Loucy (cell line): ENCODE measurements at regions not wholly inside any gene's neighbourhood (a gene's known extent, or its start where the extent isn't known, plus 50 kb on each side); places are given as distances from the start of the nearest gene placed in this dataset.

Experiments
- H2AFZ ChIP-seq: fragments of 200-600 bp; sonication (generic); 2 replicates; pipeline ENCODE4 v1.6.0; 2016; ENCODE audit warnings: antibody characterized with exemption, mild to moderate bottlenecking, low read length, moderate library complexity
- H3F3A ChIP-seq: fragments of 200-600 bp; 2 replicates; pipeline ENCODE4 v1.6.0; 2016; ENCODE audit warnings: antibody characterized with exemption, low read depth, mild to moderate bottlenecking
- H3K27me3 ChIP-seq: fragments of 200-600 bp; sonication (generic); 2 replicates; pipeline ENCODE4 v1.6.1; 2014; ENCODE audit warnings: low read length, mild to moderate bottlenecking; ENCODE audit not compliant: insufficient read depth, poor library complexity, severe bottlenecking
- H3K36me3 ChIP-seq: fragments of 200-600 bp; sonication (generic); 2 replicates; pipeline ENCODE4 v1.6.1; 2016; ENCODE audit warnings: low read length; ENCODE audit not compliant: insufficient read depth
- H3K4me1 ChIP-seq: fragments of 200-600 bp; sonication (generic); 2 replicates; pipeline ENCODE4 v1.5.1; 2014; ENCODE audit warnings: low read length, mild to moderate bottlenecking; ENCODE audit not compliant: insufficient read depth, poor library complexity, severe bottlenecking
- H3K4me2 ChIP-seq: fragments of 200-600 bp; sonication (generic); 2 replicates; pipeline ENCODE4 v1.6.0; 2014; ENCODE audit warnings: antibody characterized with exemption, low read length, low read depth, mild to moderate bottlenecking; ENCODE audit not compliant: poor library complexity, severe bottlenecking
- H3K4me3 ChIP-seq: fragments of 200-600 bp; sonication (generic); 2 replicates; pipeline ENCODE4 v1.5.1; 2014; ENCODE audit warnings: low read length, mild to moderate bottlenecking, mixed read lengths; ENCODE audit not compliant: poor library complexity, severe bottlenecking
- H3K79me2 ChIP-seq: fragments of 200-600 bp; sonication (generic); 2 replicates; pipeline ENCODE4 v1.6.1; 2014; ENCODE audit warnings: low read length; ENCODE audit not compliant: insufficient read depth
- H3K9ac ChIP-seq: fragments of 200-600 bp; sonication (generic); 2 replicates; pipeline ENCODE4 v1.6.0; 2014; ENCODE audit warnings: mild to moderate bottlenecking, low read depth, low read length, moderate library complexity; ENCODE audit not compliant: poor library complexity, severe bottlenecking
- H3K9me2 ChIP-seq: fragments of 200-600 bp; sonication (generic); replicated peaks from 2 replicates; pipeline ENCODE4 v1.6.1; 2016; ENCODE audit warnings: low read depth, low read length, mixed read lengths
- H3K9me3 ChIP-seq: fragments of 200-600 bp; sonication (generic); 2 replicates; pipeline ENCODE4 v1.6.1; 2014; ENCODE audit warnings: mild to moderate bottlenecking, antibody characterized with exemption, low read length, low read depth; ENCODE audit not compliant: insufficient read depth
- H4K20me1 ChIP-seq: fragments of 200-600 bp; sonication (generic); 2 replicates; pipeline ENCODE4 v1.6.0; 2014; ENCODE audit warnings: antibody characterized with exemption, low read length, mild to moderate bottlenecking; ENCODE audit not compliant: insufficient read depth, poor library complexity, severe bottlenecking
- CTCF ChIP-seq: fragments of 200-600 bp; sonication (generic); conservative IDR thresholded peaks from 2 replicates; pipeline ENCODE4 v1.5.1; 2014; ENCODE audit warnings: mild to moderate bottlenecking, antibody characterized with exemption, low read length
- EZH2phosphoT487 ChIP-seq: fragments of 200-600 bp; IDR thresholded peaks from 2 replicates; pipeline ENCODE4 v1.6.1; 2018; ENCODE audit warnings: antibody characterized with exemption, mild to moderate bottlenecking, moderate library complexity, borderline replicate concordance

GRCh38 chr16:86918637-86919036, 340.3 kb downstream of the FOXL1 start:
- H2AFZ ChIP-seq, result no peak overlapping the region
- no peak overlapping the region for H3K4me3 ChIP-seq
- H3K79me2 ChIP-seq, result no peaks in the 10 kb centered on the region
- no peaks in the 10 kb centered on the region for H3F3A ChIP-seq
- H3K4me1 ChIP-seq, result no peaks in the 10 kb centered on the region
- H3K36me3 ChIP-seq, result no peaks in the 10 kb centered on the region
- no peaks in the 10 kb centered on the region for H3K9me2 ChIP-seq
- no peaks in the 10 kb centered on the region for H3K27me3 ChIP-seq
- H3K4me2 ChIP-seq, result no peak overlapping the region
- H4K20me1 ChIP-seq, result no peaks in the 10 kb centered on the region
- H3K9me3 ChIP-seq, result no peaks in the 10 kb centered on the region
- no peak overlapping the region for H3K9ac ChIP-seq
- no peak for TF ChIP-seq EZH2phosphoT487
- TF ChIP-seq CTCF, result no peak

- Histone ChIP-seq H3K27me3 (no peaks in the 10 kb centered on the region), H3K4me3 (no peak overlapping the region), H3K36me3 (no peaks in the 10 kb centered on the region), H3K4me1 (no peaks in the 10 kb centered on the region), H3K9me2 (no peaks in the 10 kb centered on the region), H3K9me3 (no peaks in the 10 kb centered on the region), H3K4me2 (no peak overlapping the region), H3F3A (no peaks in the 10 kb centered on the region), H3K9ac (no peak overlapping the region), H2AFZ (no peak overlapping the region), H3K79me2 (no peaks in the 10 kb centered on the region), H4K20me1 (no peaks in the 10 kb centered on the region)
- no peak for TF ChIP-seq EZH2phosphoT487
- no peak for TF ChIP-seq CTCF
Measured at GRCh38 chr16:86919078-86919477, 340.7 kb downstream of the FOXL1 start.

- H2AFZ ChIP-seq, result no peak overlapping the region
- no peak overlapping the region for H3K4me3 ChIP-seq
- no peaks in the 10 kb centered on the region for H3K4me1 ChIP-seq
- no peaks in the 10 kb centered on the region for H3F3A ChIP-seq
- H3K27me3 ChIP-seq, result no peaks in the 10 kb centered on the region
- H3K4me2 ChIP-seq, result no peak overlapping the region
- no peak for TF ChIP-seq CTCF
- TF ChIP-seq EZH2phosphoT487, result no peak
- no peaks in the 10 kb centered on the region for H3K9me2 ChIP-seq
- no peaks in the 10 kb centered on the region for H3K36me3 ChIP-seq
- no peak overlapping the region for H3K9ac ChIP-seq
- no peaks in the 10 kb centered on the region for H3K79me2 ChIP-seq
- H3K9me3 ChIP-seq, result no peaks in the 10 kb centered on the region
- H4K20me1 ChIP-seq, result no peaks in the 10 kb centered on the region
Measured at GRCh38 chr16:86919578-86920305, 341.4 kb downstream of the FOXL1 start.
